Stimulated activated CD4-positive, alpha-beta T cell treated with anti-CD3 and anti-CD28 coated beads, TNF-alpha, amount 100 ng/mL, for 48 hours (primary cell): ENCODE measurements at regions not wholly inside any gene's neighbourhood (a gene's known extent, or its start where the extent isn't known, plus 50 kb on each side); places are given as distances from the start of the nearest gene placed in this dataset.

ENCODE experiments used
- DNase-seq, 3 donors: peaks; one replicate each; pipeline ENCODE4 v3.0.0-alpha.2; 2020; ENCODE audit warnings: low read depth in 3 of 3

GRCh38 chr4:181971973-181972372, 271.2 kb upstream of the TENM3 start:
- no peak for DNase-seq

- no peak for DNase-seq
Observed at GRCh38 chr4:181976764-181977163, 266.4 kb upstream of the TENM3 start.

GRCh38 chr4:181982437-181982836, 260.8 kb upstream of the TENM3 start:
- no peak for DNase-seq

DNA sequence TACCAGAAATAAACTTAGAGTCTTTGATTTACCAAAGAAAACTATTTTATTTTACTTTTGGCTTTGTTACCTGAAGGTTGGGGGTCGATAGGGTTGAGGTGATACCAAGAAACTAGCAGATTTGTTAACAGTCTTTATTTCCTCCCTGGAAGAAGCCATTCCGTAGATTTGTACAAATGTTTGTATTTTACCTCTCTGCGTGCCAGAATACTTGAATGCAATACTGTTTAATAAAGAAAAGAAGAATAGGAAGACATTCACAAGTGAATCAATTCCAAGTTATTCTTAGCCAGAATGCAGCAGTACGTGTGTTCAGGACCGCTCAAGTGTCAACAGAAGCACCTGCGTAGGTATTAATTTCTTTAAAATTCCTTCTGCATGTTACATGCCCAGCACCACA, 260.3 kb upstream of the TENM3 start:
- DNase-seq: no peak

- no peak for DNase-seq
Observed at GRCh38 chr4:181987392-181987791, 255.8 kb upstream of the TENM3 start.

GRCh38 chr4:181989071-181989470, 254.1 kb upstream of the TENM3 start:
- DNase-seq: no peak

- no peak for DNase-seq
Observed at GRCh38 chr4:181991369-181992108, 251.7 kb upstream of the TENM3 start.

GRCh38 chr4:181998398-181999295, 244.6 kb upstream of the TENM3 start:
- no peak for DNase-seq

GRCh38 chr4:182000077-182000476, 243.1 kb upstream of the TENM3 start:
- DNase-seq: no peak

DNA sequence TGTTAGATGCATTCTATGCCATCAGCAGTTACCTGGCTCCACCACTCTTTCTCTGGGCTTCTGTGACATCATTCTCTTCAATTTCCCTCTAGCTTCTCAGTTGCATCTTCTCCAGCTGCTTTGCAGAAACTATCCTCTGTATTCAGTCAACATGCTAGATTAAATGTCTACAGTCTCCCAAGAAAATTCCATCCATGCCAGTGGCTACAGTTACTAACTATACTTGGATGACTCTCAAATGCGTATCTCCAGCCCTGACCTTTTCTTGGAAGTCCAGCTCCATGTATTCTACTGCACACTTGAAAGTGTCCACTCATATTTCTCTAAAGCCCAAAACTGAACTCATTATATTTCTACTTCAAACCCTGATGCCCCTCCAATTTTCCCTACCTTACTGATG, 232.3 kb upstream of the TENM3 start:
- no peak for DNase-seq

- DNase-seq: no peak
Observed at GRCh38 chr4:182014164-182014563, 229.0 kb upstream of the TENM3 start.

GRCh38 chr4:182015014-182015413, 228.2 kb upstream of the TENM3 start:
- DNase-seq: no peak

DNA sequence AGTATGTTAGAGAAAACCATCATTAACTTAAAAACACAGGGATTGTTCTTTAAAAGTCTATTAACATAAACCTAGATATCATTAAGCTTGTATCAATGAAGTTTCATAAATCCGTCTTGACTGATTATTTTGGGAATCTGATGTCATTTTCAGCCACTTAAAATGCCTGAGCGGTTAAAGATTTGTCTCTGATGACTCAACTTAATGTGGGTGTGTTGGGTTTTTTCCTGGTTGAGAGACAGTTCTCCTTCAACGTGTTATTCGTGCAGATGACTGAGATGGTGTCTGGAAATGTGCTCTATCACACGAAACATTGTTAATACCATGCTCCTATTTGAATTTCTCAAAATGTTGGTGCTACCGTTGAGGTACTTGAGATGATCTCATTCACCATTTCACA, 227.3 kb upstream of the TENM3 start:
- no peak for DNase-seq

DNA sequence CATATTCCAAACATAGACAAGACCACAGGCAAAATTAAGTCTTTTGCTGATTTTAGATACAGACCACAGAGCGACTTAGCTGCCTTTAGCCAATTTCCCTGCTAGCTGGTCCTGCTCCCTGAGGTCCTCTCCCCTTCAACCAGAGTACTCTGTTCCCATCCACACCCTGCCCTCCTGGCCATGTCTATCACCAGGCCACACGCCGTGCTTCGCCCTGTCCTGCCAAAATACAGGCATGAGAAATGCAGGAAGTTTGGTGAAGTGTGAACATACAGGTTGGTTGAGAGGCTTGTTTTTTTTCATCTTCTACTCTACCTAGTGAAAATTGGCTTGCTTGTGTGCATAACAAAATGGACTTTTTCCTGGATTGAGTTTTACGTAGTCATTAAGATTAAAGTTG, 226.2 kb upstream of the TENM3 start:
- DNase-seq: no peak

DNA sequence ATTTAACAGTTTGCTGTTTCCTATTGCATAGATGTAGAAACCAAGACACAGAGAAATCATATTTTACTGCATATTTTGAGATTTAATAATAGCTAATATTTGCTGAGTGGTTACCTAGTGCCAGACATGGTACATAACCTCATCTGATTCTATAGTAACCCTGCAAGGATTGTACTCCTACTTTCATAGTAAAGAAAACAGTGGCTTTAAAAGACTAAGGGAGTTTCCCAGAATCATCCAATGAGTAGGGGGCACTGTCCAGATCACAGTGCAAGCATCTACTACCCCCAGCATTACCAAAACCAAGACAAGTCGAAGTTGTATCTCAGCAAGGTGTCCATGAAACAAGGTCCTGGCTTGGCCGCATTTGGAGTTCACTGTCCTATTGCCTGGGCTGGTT, 224.5 kb upstream of the TENM3 start:
- no peak for DNase-seq

DNA sequence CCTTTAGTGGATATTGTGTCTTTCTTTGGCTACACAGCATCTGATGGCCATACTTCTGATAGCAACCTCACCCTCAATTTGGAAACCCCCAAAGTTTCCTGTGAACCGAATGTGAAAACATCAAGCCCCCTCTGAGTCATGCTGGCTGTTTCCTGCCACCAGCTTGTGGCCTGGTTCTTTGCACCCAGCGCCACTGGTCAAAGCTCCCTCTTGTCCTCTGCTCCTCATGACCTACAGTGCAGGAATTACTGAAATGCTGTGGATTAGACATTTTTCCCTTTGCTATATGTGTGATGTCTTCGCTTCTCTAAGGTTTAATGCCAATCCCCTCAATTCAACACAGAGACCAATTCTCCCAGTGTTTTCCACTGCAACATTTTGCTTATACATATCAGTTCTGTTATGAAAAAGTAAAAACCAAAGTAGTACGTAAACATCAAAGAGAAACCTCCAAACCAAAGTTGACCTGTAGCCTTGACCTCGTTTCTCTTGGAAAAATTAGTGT, 224.0 kb upstream of the TENM3 start:
- no peak for DNase-seq

- DNase-seq: no peak
Observed at GRCh38 chr4:182022909-182023308, 220.3 kb upstream of the TENM3 start.

- DNase-seq: no peak
Observed at GRCh38 chr4:182023469-182023868, 219.7 kb upstream of the TENM3 start.

DNA sequence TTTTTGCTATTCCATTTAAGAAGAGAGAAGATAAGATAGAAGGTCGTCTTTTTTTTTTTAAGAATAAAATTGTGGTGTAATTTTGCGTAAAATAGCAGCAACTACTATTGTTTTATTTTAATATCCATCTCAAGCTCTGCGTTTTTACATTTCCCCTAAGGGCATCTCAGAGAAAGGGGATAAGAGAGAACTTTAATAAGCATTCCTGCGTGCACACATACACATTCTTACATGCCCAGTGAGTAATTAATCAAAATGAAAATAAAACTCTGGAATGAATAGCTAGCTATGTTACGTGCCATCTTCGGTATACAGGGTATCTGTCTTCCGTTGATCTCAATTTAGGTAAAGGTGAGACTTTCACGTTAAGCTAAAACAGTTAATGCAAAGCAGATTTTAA, 200.3 kb upstream of the TENM3 start:
- no peak for DNase-seq

- DNase-seq: no peak
Observed at GRCh38 chr4:182048871-182049270, 194.3 kb upstream of the TENM3 start.

- DNase-seq: no peak
Observed at GRCh38 chr4:182056866-182057265, 186.3 kb upstream of the TENM3 start.

DNA sequence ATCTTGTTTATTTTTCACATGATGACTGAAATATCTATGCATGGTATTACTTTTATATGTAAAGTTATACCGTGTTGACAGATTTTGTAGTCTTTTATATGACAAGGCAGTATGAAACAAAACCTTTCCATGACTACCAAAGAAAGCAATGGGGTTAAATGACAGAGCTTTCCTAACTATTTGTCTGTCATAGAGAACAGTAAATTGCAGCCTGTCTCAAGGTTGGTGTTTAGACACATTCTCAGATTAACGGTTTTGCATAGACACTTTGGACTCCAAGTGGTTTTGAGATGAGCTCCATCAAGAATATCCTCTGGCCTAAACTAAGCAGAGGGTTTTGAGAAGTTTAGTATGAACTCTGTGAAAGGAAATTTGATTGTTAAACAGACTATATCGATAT, 180.7 kb upstream of the TENM3 start:
- no peak for DNase-seq

GRCh38 chr4:182062936-182063335, 180.3 kb upstream of the TENM3 start:
- DNase-seq: no peak
